ENCODE measurements at regions not wholly inside any gene's neighbourhood (a gene's known extent, or its start where the extent isn't known, plus 50 kb on each side); places are given as distances from the start of the nearest gene placed in this dataset.

GRCh38 chr1:4345094-4345493 lies 309.3 kb upstream of the AJAP1 start:
- TF ChIP-seq CTCF (IDR thresholded peaks at IDR 0.05; ENCODE audit: insufficient read depth, low read depth, low read length): no peak
- TF ChIP-seq EZH2 (IDR thresholded peaks at IDR 0.05; ENCODE audit: insufficient read depth, low read length): no peak
